Endodermal cell (in vitro differentiated cells): ENCODE measurements at regions not wholly inside any gene's neighbourhood (a gene's known extent, or its start where the extent isn't known, plus 50 kb on each side); places are given as distances from the start of the nearest gene placed in this dataset.
A peak's percentile ranks its signal among the peaks of the same experiment; 100 is the strongest.

Experiments used
- DNase-seq: peaks from one replicate; pipeline ENCODE4 v3.0.0-alpha.2; 2017
- H3K27ac ChIP-seq: 2 replicates; pipeline ENCODE4 v1.5.1; 2013; ENCODE audit warnings: mild to moderate bottlenecking, low read depth, low read length, moderate library complexity
- H3K27me3 ChIP-seq: 2 replicates; pipeline ENCODE4 v1.6.1; 2013; ENCODE audit warnings: mild to moderate bottlenecking, low read length, moderate library complexity; ENCODE audit not compliant: insufficient read depth, control insufficient read depth, poor library complexity, severe bottlenecking
- H3K36me3 ChIP-seq: 2 replicates; pipeline ENCODE4 v1.7.0; 2013; ENCODE audit warnings: mild to moderate bottlenecking, low read length, moderate library complexity; ENCODE audit not compliant: control insufficient read depth, insufficient read depth
- H3K4me1 ChIP-seq: one replicate; pipeline ENCODE4 v1.7.0; 2013; ENCODE audit warnings: low read length; ENCODE audit not compliant: control insufficient read depth, insufficient read depth
- H3K4me3 ChIP-seq: 2 replicates; pipeline ENCODE4 v1.5.1; 2013; ENCODE audit warnings: mild to moderate bottlenecking, low read length, moderate library complexity
- H3K9ac ChIP-seq: 2 replicates; pipeline ENCODE4 v1.6.1; 2013; ENCODE audit warnings: mild to moderate bottlenecking, low read length, moderate library complexity; ENCODE audit not compliant: poor library complexity, severe bottlenecking; ENCODE audit errors: extremely low read depth
- H3K9me3 ChIP-seq: 2 replicates; pipeline ENCODE4 v1.6.1; 2013; ENCODE audit warnings: mild to moderate bottlenecking, low read length, moderate library complexity; ENCODE audit not compliant: control insufficient read depth
- H3K27ac Mint-ChIP-seq: 2 replicates; pipeline ENCODE4 v1.8.0; 2020; ENCODE audit warnings: mixed read lengths
- H3K27me3 Mint-ChIP-seq: 2 replicates; pipeline ENCODE4 v1.8.0; 2021; ENCODE audit warnings: mild to moderate bottlenecking, mixed read lengths; ENCODE audit not compliant: insufficient read depth
- H3K36me3 Mint-ChIP-seq: 2 replicates; pipeline ENCODE4 v1.8.0; 2020; ENCODE audit warnings: low read depth, mixed read lengths
- H3K4me1 Mint-ChIP-seq: 2 replicates; pipeline ENCODE4 v1.8.0; 2020; ENCODE audit warnings: mixed read lengths
- H3K4me3 Mint-ChIP-seq: 2 replicates; pipeline ENCODE4 v1.8.0; 2020; ENCODE audit warnings: mild to moderate bottlenecking, moderate library complexity, mixed read lengths
- H3K9me3 Mint-ChIP-seq: 2 replicates; pipeline ENCODE4 v1.8.0; 2020; ENCODE audit warnings: mild to moderate bottlenecking, mixed read lengths
- CTCF ChIP-seq: fragments of 200-600 bp; sonication (generic); conservative IDR thresholded peaks from 2 replicates; pipeline ENCODE4 v1.5.0; 2021; ENCODE audit warnings: antibody characterized with exemption, mild to moderate bottlenecking
- WGBS, 2 experiments: methylation state at CpG; one replicate each; pipeline versions ENCODE4 v1.1.5 to v1.1.7; 2013; ENCODE audit warnings: missing lambda C conversion rate in 2 of 2, mixed read lengths in 1 of 2; ENCODE audit not compliant: insufficient coverage in 1 of 2, insufficient read length in 1 of 2; 5-methylcytosine and 5-hydroxymethylcytosine counted together

- Mint-ChIP-seq H3K36me3 (no peaks in the 10 kb centered on the region), H3K9me3 (no peaks in the 10 kb centered on the region), H3K4me1 (no peaks in the 10 kb centered on the region), H3K27me3 (no peaks in the 10 kb centered on the region), H3K27ac (no peak overlapping the region), H3K4me3 (no peak overlapping the region)
- no peak for TF ChIP-seq CTCF
- Histone ChIP-seq H3K4me3 (no peak overlapping the region), H3K4me1 (no peaks in the 10 kb centered on the region), H3K27me3 (no peaks in the 10 kb centered on the region), H3K9ac (no peak overlapping the region), H3K27ac (no peak overlapping the region), H3K36me3 (no peaks in the 10 kb centered on the region), H3K9me3 (peaks cover 48% of the 10 kb centered on the region)
- DNase-seq = no peak
- WGBS, 2 experiments = 80 to 94% methylated on average over 5 of the region's 5 CpGs
Observed at GRCh38 chr18:72100465-72101004, 443.6 kb downstream of the CBLN2 start.

GRCh38 chr18:72091369-72091768 is 452.8 kb downstream of the CBLN2 start:
- H3K27ac Mint-ChIP-seq = no peak overlapping the region
- Histone ChIP-seq H3K9me3 (peaks cover 23% of the 10 kb centered on the region), H3K4me3 (no peak overlapping the region), H3K4me1 (no peaks in the 10 kb centered on the region), H3K36me3 (no peaks in the 10 kb centered on the region), H3K9ac (no peak overlapping the region), H3K27ac (no peak overlapping the region), H3K27me3 (no peaks in the 10 kb centered on the region)
- no peaks in the 10 kb centered on the region for H3K9me3 Mint-ChIP-seq
- TF ChIP-seq CTCF = no peak
- no peak overlapping the region for H3K4me3 Mint-ChIP-seq
- peaks cover 10% of the 10 kb centered on the region for H3K4me1 Mint-ChIP-seq
- DNase-seq = peak; percentile 49
- no peaks in the 10 kb centered on the region for H3K36me3 Mint-ChIP-seq
- H3K27me3 Mint-ChIP-seq = no peaks in the 10 kb centered on the region
- WGBS, 2 experiments = 34 to 39% methylated on average over 5 of the region's 5 CpGs

GRCh38 chr18:72089432-72089831 is 454.7 kb downstream of the CBLN2 start:
- Mint-ChIP-seq H3K27me3 (peaks cover 2% of the 10 kb centered on the region), H3K4me1 (peaks cover 10% of the 10 kb centered on the region), H3K36me3 (no peaks in the 10 kb centered on the region), H3K4me3 (no peak overlapping the region), H3K9me3 (no peaks in the 10 kb centered on the region), H3K27ac (no peak overlapping the region)
- H3K4me3 ChIP-seq = no peak overlapping the region
- H3K4me1 ChIP-seq = no peaks in the 10 kb centered on the region
- no peak overlapping the region for H3K9ac ChIP-seq
- DNase-seq = no peak
- peaks cover 29% of the 10 kb centered on the region for H3K9me3 ChIP-seq
- H3K27ac ChIP-seq = no peak overlapping the region
- no peaks in the 10 kb centered on the region for H3K27me3 ChIP-seq
- no peaks in the 10 kb centered on the region for H3K36me3 ChIP-seq
- WGBS, 2 experiments = 66 to 89% methylated on average over 1 to 3 of the region's 3 CpGs
- TF ChIP-seq CTCF = no peak
